CD14-positive monocyte (primary cell): ENCODE measurements at regions not wholly inside any gene's neighbourhood (a gene's known extent, or its start where the extent isn't known, plus 50 kb on each side); places are given as distances from the start of the nearest gene placed in this dataset.
A peak's percentile ranks its signal among the peaks of the same experiment; 100 is the strongest.

Experiments
- DNase-seq, 3 donors: peaks; one replicate each; pipeline ENCODE4 v3.0.0-alpha.2; 2011 to 2022
- H2AFZ ChIP-seq: 2 replicates; pipeline ENCODE4 v1.6.0; 2012; ENCODE audit warnings: mild to moderate bottlenecking, low read depth, low read length, inconsistent platforms; ENCODE audit not compliant: insufficient read depth, poor library complexity, severe bottlenecking
- H3K27ac ChIP-seq, 2 donors: 1 replicate in 1 of 2; 2 replicates in 1 of 2; pipeline ENCODE4 v1.5.1; 2012 to 2013; ENCODE audit warnings: low read length in 2 of 2, control low read depth in 1 of 2, inconsistent platforms in 1 of 2, low read depth in 1 of 2, mild to moderate bottlenecking in 1 of 2
- H3K27me3 ChIP-seq, 2 donors: one replicate each; pipeline versions ENCODE4 v1.6.0 to v1.6.1; 2011 to 2013; ENCODE audit warnings: low read length in 2 of 2; ENCODE audit not compliant: control insufficient read depth in 2 of 2, insufficient read depth in 2 of 2
- H3K36me3 ChIP-seq, 2 donors: replicated peaks in 1 of 2; 1 replicate in 1 of 2; 2 replicates in 1 of 2; pipeline versions ENCODE4 v1.5.1 to v1.6.1; 2012 to 2013; ENCODE audit warnings: low read length in 2 of 2, control low read depth in 1 of 2, inconsistent platforms in 1 of 2, mild to moderate bottlenecking in 1 of 2; ENCODE audit not compliant: insufficient read depth in 2 of 2, control insufficient read depth in 1 of 2
- H3K4me1 ChIP-seq, 2 donors: 1 replicate in 1 of 2; 2 replicates in 1 of 2; pipeline versions ENCODE4 v1.5.1 to v1.6.1; 2012 to 2013; ENCODE audit warnings: low read length in 2 of 2, control low read depth in 1 of 2, inconsistent platforms in 1 of 2, mild to moderate bottlenecking in 1 of 2, moderate library complexity in 1 of 2; ENCODE audit not compliant: insufficient read depth in 2 of 2, control insufficient read depth in 1 of 2
- H3K4me2 ChIP-seq: replicated peaks from 2 replicates; pipeline ENCODE3; 2012; ENCODE audit warnings: low read length, moderate library complexity, mild to moderate bottlenecking; ENCODE audit not compliant: poor library complexity, severe bottlenecking; ENCODE audit errors: extremely low read depth
- H3K4me3 ChIP-seq, 3 experiments: fragments of 200-600 bp in 1 of 3; sonication (generic) in 1 of 3; replicated peaks in 1 of 3; 1 replicate in 2 of 3; 2 replicates in 1 of 3; pipeline ENCODE4 v1.5.1; 2011 to 2013; ENCODE audit warnings: low read length in 3 of 3, mild to moderate bottlenecking in 3 of 3, control low read depth in 2 of 3, low read depth in 2 of 3, inconsistent platforms in 1 of 3, moderate library complexity in 1 of 3
- H3K79me2 ChIP-seq: 2 replicates; pipeline ENCODE4 v1.6.0; 2012; ENCODE audit warnings: mild to moderate bottlenecking, control low read depth, inconsistent platforms, low read length, moderate library complexity; ENCODE audit not compliant: insufficient read depth
- H3K9ac ChIP-seq: 2 replicates; pipeline ENCODE4 v1.6.0; 2017; ENCODE audit warnings: low read length, mild to moderate bottlenecking; ENCODE audit not compliant: insufficient read depth, poor library complexity, severe bottlenecking
- H3K9me3 ChIP-seq, 2 donors: replicated peaks in 1 of 2; 1 replicate in 1 of 2; 2 replicates in 1 of 2; pipeline versions ENCODE4 v1.5.1 to v1.6.1; 2012 to 2013; ENCODE audit warnings: low read length in 2 of 2, control low read depth in 1 of 2; ENCODE audit not compliant: control insufficient read depth in 1 of 2, insufficient read depth in 1 of 2
- H4K20me1 ChIP-seq: 2 replicates; pipeline ENCODE4 v1.6.0; 2012; ENCODE audit warnings: mild to moderate bottlenecking, low read length, control low read depth, moderate library complexity; ENCODE audit not compliant: insufficient read depth
- H3K27ac Mint-ChIP-seq, 7 donors: one replicate each; pipeline ENCODE4 v1.8.0; 2020; ENCODE audit warnings: mild to moderate bottlenecking in 7 of 7, mixed read lengths in 7 of 7, moderate library complexity in 6 of 7, inconsistent platforms in 2 of 7
- H3K27me3 Mint-ChIP-seq, 3 donors: one replicate each; pipeline ENCODE4 v1.8.0; 2021 to 2022; ENCODE audit warnings: low read depth in 3 of 3, mild to moderate bottlenecking in 3 of 3, mixed read lengths in 3 of 3, moderate library complexity in 3 of 3, inconsistent platforms in 1 of 3
- H3K36me3 Mint-ChIP-seq, 2 donors: one replicate each; pipeline ENCODE4 v1.8.0; 2020; ENCODE audit warnings: mixed read lengths in 2 of 2, inconsistent platforms in 1 of 2, mild to moderate bottlenecking in 1 of 2
- H3K4me1 Mint-ChIP-seq: one replicate; pipeline ENCODE4 v1.8.0; 2020; ENCODE audit warnings: mild to moderate bottlenecking, mixed read lengths
- H3K4me3 Mint-ChIP-seq, 2 donors: one replicate each; pipeline ENCODE4 v1.8.0; 2020; ENCODE audit warnings: mild to moderate bottlenecking in 2 of 2, mixed read lengths in 2 of 2, moderate library complexity in 1 of 2
- H3K9me3 Mint-ChIP-seq, 7 donors: one replicate each; pipeline ENCODE4 v1.8.0; 2020 to 2022; ENCODE audit warnings: mixed read lengths in 7 of 7, mild to moderate bottlenecking in 6 of 7, moderate library complexity in 6 of 7, inconsistent platforms in 2 of 7
- CTCF ChIP-seq: fragments of 200-600 bp; IDR thresholded peaks from one replicate; pipeline ENCODE4 v1.8.0; 2022; ENCODE audit warnings: antibody characterized with exemption, mild to moderate bottlenecking
- WGBS: methylation state at CpG from one replicate; pipeline ENCODE4 v1.1.5; 2013; ENCODE audit warnings: missing lambda C conversion rate; ENCODE audit not compliant: insufficient coverage; 5-methylcytosine and 5-hydroxymethylcytosine counted together
- intact Hi-C, 2 donors: fragments of 100-400 bp; cut with micrococcal nuclease; formaldehyde crosslinking; loops; one replicate each; pipeline versions ENCODE4 v1.15.0 to v1.15.1; 2023

GRCh38 chr18:8463791-8464190, 145.4 kb upstream of the RAB12 start:
- no peak overlapping the region for H3K27ac ChIP-seq
- H4K20me1 ChIP-seq, result no peaks in the 10 kb centered on the region

GRCh38 chr18:8468191-8468590, 141.0 kb upstream of the RAB12 start:
- H3K4me1 ChIP-seq, result no peaks in the 10 kb centered on the region
- Mint-ChIP-seq H3K9me3 (peaks cover 0 to 3% (median 0%) of the 10 kb centered on the region in 7 donors), H3K27me3 (peaks cover 0 to 10% (median 5%) of the 10 kb centered on the region in 3 donors), H3K27ac (no peak overlapping the region), H3K4me1 (no peaks in the 10 kb centered on the region), H3K4me3 (no peak overlapping the region), H3K36me3 (no peaks in the 10 kb centered on the region)
- H3K4me2 ChIP-seq, result no peak overlapping the region
- TF ChIP-seq CTCF, result no peak
- 94% methylated on average over 5 of the region's 8 CpGs for WGBS
- no peak overlapping the region for H3K27ac ChIP-seq
- no peak overlapping the region for H2AFZ ChIP-seq
- no peak overlapping the region for H3K4me3 ChIP-seq
- no peaks in the 10 kb centered on the region for H4K20me1 ChIP-seq
- no peaks in the 10 kb centered on the region for H3K27me3 ChIP-seq
- H3K79me2 ChIP-seq, result no peaks in the 10 kb centered on the region
- H3K36me3 ChIP-seq, result no peaks in the 10 kb centered on the region
- no peak for DNase-seq
- no peak overlapping the region for H3K9ac ChIP-seq
- H3K9me3 ChIP-seq, result no peaks in the 10 kb centered on the region
- intact Hi-C loops, result no loop called here

More at GRCh38 chr18:8463791-8464190, 145.4 kb upstream of the RAB12 start:
- Mint-ChIP-seq H3K9me3 (no peaks in the 10 kb centered on the region), H3K27me3 (peaks cover 0 to 7% (median 2%) of the 10 kb centered on the region in 3 donors), H3K27ac (peak overlapping the region in 1 of 7 donors; percentile 25), H3K4me3 (no peak overlapping the region), H3K4me1 (no peaks in the 10 kb centered on the region), H3K36me3 (no peaks in the 10 kb centered on the region)
- H3K27me3 ChIP-seq, result no peaks in the 10 kb centered on the region
- no peak overlapping the region for H3K4me2 ChIP-seq
- no CpG with 5 or more reads among the region's 3 CpGs for WGBS
- H2AFZ ChIP-seq, result no peak overlapping the region
- TF ChIP-seq CTCF, result no peak
- H3K4me3 ChIP-seq, result no peak overlapping the region
- no peaks in the 10 kb centered on the region for H3K79me2 ChIP-seq
- DNase-seq, result no peak
- no peaks in the 10 kb centered on the region for H3K4me1 ChIP-seq
- H3K9ac ChIP-seq, result no peak overlapping the region
- no peaks in the 10 kb centered on the region for H3K9me3 ChIP-seq
- no peaks in the 10 kb centered on the region for H3K36me3 ChIP-seq
- intact Hi-C loops, result no loop called here
